SK-N-SH (cell line): ENCODE measurements at regions not wholly inside any gene's neighbourhood (a gene's known extent, or its start where the extent isn't known, plus 50 kb on each side); places are given as distances from the start of the nearest gene placed in this dataset.

Source experiments
- CTCF ChIA-PET: fragments of 300-600, 350-600 bp; formaldehyde crosslinking; extraction: SDS; loops from one replicate; lab custom pipeline; 2021; lab: Yijun Ruan, JAX
- POLR2A ChIA-PET: fragments of 350-600 bp; sonication (Branson Sonifier 250); formaldehyde crosslinking; extraction: SDS; loops from one replicate; lab custom pipeline; 2020; ENCODE audit warnings: antibody characterized with exemption, inconsistent platforms; lab: Yijun Ruan, JAX
- DNase-seq: peaks from one replicate; pipeline ENCODE4 v3.0.0; 2012
- H2AFZ ChIP-seq: fragments of 200-600 bp; sonication (generic); 2 replicates; pipeline ENCODE4 v1.8.1; 2016; ENCODE audit warnings: antibody characterized with exemption, mild to moderate bottlenecking, low read depth
- H3F3A ChIP-seq: fragments of 200-600 bp; sonication (generic); replicated peaks from 2 replicates; pipeline ENCODE3; 2016; ENCODE audit warnings: antibody characterized with exemption, mild to moderate bottlenecking; ENCODE audit not compliant: insufficient read depth
- H3K27ac ChIP-seq, 2 experiments: fragments of 200-500 bp in 1 of 2; fragments of 200-600 bp in 1 of 2; sonication (Bioruptor generic) in 1 of 2; sonication (generic), shearing (Covaris generic) in 1 of 2; 2 replicates each; pipeline versions ENCODE4 v1.5.1 to v1.6.1; 2014 to 2016; ENCODE audit warnings: low read depth in 2 of 2, inconsistent platforms in 1 of 2, low read length in 1 of 2, mild to moderate bottlenecking in 1 of 2, mixed read lengths in 1 of 2
- H3K27me3 ChIP-seq: fragments of 200-600 bp; sonication (generic), shearing (Covaris generic); 2 replicates; pipeline ENCODE4 v1.6.1; 2016; ENCODE audit warnings: mixed run types; ENCODE audit not compliant: insufficient read depth
- H3K36me3 ChIP-seq, 2 experiments: fragments of 200-500 bp in 1 of 2; fragments of 200-600 bp in 1 of 2; sonication (Bioruptor generic) in 1 of 2; sonication (generic) in 1 of 2; replicated peaks in 1 of 2; 2 replicates each; pipeline versions ENCODE3 to v1.5.1; 2014 to 2016; ENCODE audit warnings: low read length in 1 of 2, mild to moderate bottlenecking in 1 of 2; ENCODE audit not compliant: insufficient read depth in 2 of 2, control insufficient read depth in 1 of 2
- H3K4me1 ChIP-seq, 2 experiments: fragments of 200-500 bp in 1 of 2; fragments of 200-600 bp in 1 of 2; sonication (Bioruptor generic) in 1 of 2; sonication (generic), shearing (Covaris generic) in 1 of 2; 2 replicates each; pipeline versions ENCODE4 v1.5.1 to v1.6.1; 2014 to 2016; ENCODE audit warnings: low read depth in 1 of 2, low read length in 1 of 2, mixed run types in 1 of 2; ENCODE audit not compliant: insufficient read depth in 2 of 2, control insufficient read depth in 1 of 2
- H3K4me2 ChIP-seq: fragments of 200-600 bp; sonication (generic), shearing (Covaris generic); 2 replicates; pipeline ENCODE4 v1.6.1; 2017; ENCODE audit warnings: mixed run types
- H3K4me3 ChIP-seq, 2 experiments: fragments of 200-500 bp in 1 of 2; fragments of 200-600 bp in 1 of 2; sonication (Bioruptor generic) in 1 of 2; sonication (generic), shearing (Covaris generic) in 1 of 2; 2 replicates each; pipeline versions ENCODE4 v1.5.1 to v1.8.1; 2014 to 2016; ENCODE audit warnings: low read depth in 2 of 2, inconsistent platforms in 1 of 2, low read length in 1 of 2, mild to moderate bottlenecking in 1 of 2, mixed read lengths in 1 of 2, moderate library complexity in 1 of 2
- H3K79me2 ChIP-seq: fragments of 200-600 bp; sonication (generic); 2 replicates; pipeline ENCODE4 v1.8.1; 2017; ENCODE audit warnings: mild to moderate bottlenecking; ENCODE audit not compliant: insufficient read depth
- H3K9ac ChIP-seq: fragments of 200-600 bp; sonication (generic); 2 replicates; pipeline ENCODE4 v1.6.1; 2017; ENCODE audit warnings: mixed run types
- H3K9me2 ChIP-seq: fragments of 200-600 bp; sonication (generic); 2 replicates; pipeline ENCODE4 v1.6.1; 2017; ENCODE audit warnings: mixed run types
- H3K9me3 ChIP-seq: fragments of 200-600 bp; sonication (generic); 2 replicates; pipeline ENCODE4 v1.6.1; 2017; ENCODE audit warnings: mixed run types, mild to moderate bottlenecking, moderate library complexity
- H4K20me1 ChIP-seq: fragments of 200-600 bp; sonication (generic); 2 replicates; pipeline ENCODE4 v1.6.1; 2017; ENCODE audit warnings: mild to moderate bottlenecking, mixed run types; ENCODE audit not compliant: insufficient read depth
- CTCF ChIP-seq: fragments of 200-600 bp; sonication (generic); IDR thresholded peaks from 2 replicates; pipeline ENCODE4 v1.6.1; 2017; ENCODE audit warnings: antibody characterized with exemption, mild to moderate bottlenecking, moderate library complexity
- ELF1 ChIP-seq: IDR thresholded peaks from 2 replicates; pipeline ENCODE4 v1.4.0; 2012
- FOSL2 ChIP-seq: IDR thresholded peaks from 2 replicates; pipeline ENCODE4 v1.4.0; 2012; ENCODE audit warnings: low read depth, mild to moderate bottlenecking, moderate library complexity, borderline replicate concordance
- FOXM1 ChIP-seq: IDR thresholded peaks from 2 replicates; pipeline ENCODE4 v1.4.0; 2012; ENCODE audit warnings: low read depth, mild to moderate bottlenecking
- RXRA ChIP-seq: IDR thresholded peaks from 2 replicates; pipeline ENCODE4 v1.4.0; 2012; ENCODE audit warnings: low read depth, mild to moderate bottlenecking, borderline replicate concordance
- SMC3 ChIP-seq: IDR thresholded peaks from 2 replicates; pipeline ENCODE4 v1.6.1; 2012; ENCODE audit warnings: low read depth, low read length, improper control_type of control experiment
- TAF1 ChIP-seq: IDR thresholded peaks from 2 replicates; pipeline ENCODE4 v1.6.1; 2012; ENCODE audit warnings: low read depth, mild to moderate bottlenecking, low read length, moderate library complexity, borderline replicate concordance
- ZBTB33 ChIP-seq: IDR thresholded peaks from 2 replicates; pipeline ENCODE4 v1.4.0; 2012; ENCODE audit warnings: low read depth, borderline replicate concordance
- WGBS: methylation state at CpG from one replicate; pipeline ENCODE4 v1.1.6; 2017; ENCODE audit warnings: low lambda C conversion rate; 5-methylcytosine and 5-hydroxymethylcytosine counted together
- small RNA-seq, 7 experiments: library from RNA; depleted of rRNA; stranded (forward); fragments of <200 nt; gene quantifications; one replicate each; pipeline ENCODE3, GENCODE V24; 2012

GRCh38 chr14:21723431-21724045 is 49.9 kb upstream of the OR4E1 start:
- Histone ChIP-seq H3K9ac (no peak overlapping the region), H3K4me1 (peaks cover 0 to 3% of the 10 kb centered on the region in 2 experiments; a peak in 1 of 4 replicates), H4K20me1 (no peaks in the 10 kb centered on the region), H3K27me3 (peaks cover 20% of the 10 kb centered on the region), H3F3A (no peaks in the 10 kb centered on the region), H3K4me3 (0 out of 4 replicates have a peak overlapping the region, but pooled peaks of 1 of the 2 experiments have one; percentile 43), H3K9me2 (no peaks in the 10 kb centered on the region), H2AFZ (no peak overlapping the region; the same call in 1 of the 2 replicates), H3K9me3 (no peaks in the 10 kb centered on the region), H3K36me3 (no peaks in the 10 kb centered on the region), H3K27ac (no peak overlapping the region), H3K4me2 (no peak overlapping the region), H3K79me2 (no peaks in the 10 kb centered on the region)
- POLR2A ChIA-PET, result no interaction called here
- CTCF ChIA-PET, result interaction anchor here (0.6 to 3.1 kb wide), 3 partner anchors 11 to 14 kb away, joined by 4 to 12 read pairs (median 8); no protein-coding TSS in a partner anchor
- WGBS, result 1% methylated on average over 8 of the region's 14 CpGs
- DNase-seq, result peak; percentile 22
- TF ChIP-seq RXRA (no peak), ELF1 (no peak), FOSL2 (no peak), FOXM1 (no peak), SMC3 (no peak), ZBTB33 (no peak), CTCF (peak; percentile 42; the same call in 1 of the 2 replicates), TAF1 (no peak)

Small RNA genes in the stretch of these regions (small RNA-seq; reads per million reads assigned to genes)
- gene AC245505.1, result 0 reads per million in 7 experiments
- gene TRAJ30, result 0 reads per million in 7 experiments
- 0 reads per million in 7 experiments for gene TRAJ31
- 0 reads per million in 7 experiments for gene TRAJ32
- gene TRAJ33, result 0 reads per million in 7 experiments
- gene TRAJ34, result 0 reads per million in 7 experiments
- gene TRAJ35, result 0 reads per million in 7 experiments
- gene TRAJ36, result 0 reads per million in 7 experiments
- 0 reads per million in 7 experiments for gene TRAJ37
- gene TRAJ38, result 0 reads per million in 7 experiments
- gene TRAJ39, result 0 reads per million in 7 experiments
- 0 reads per million in 7 experiments for gene TRAJ40
- gene TRAJ41, result 0 reads per million in 7 experiments
- gene TRAJ42, result 0 reads per million in 7 experiments
- gene TRAJ43, result 0 reads per million in 7 experiments
- 0 reads per million in 7 experiments for gene TRAJ44
- 0 reads per million in 7 experiments for gene TRAJ45
- gene TRAJ46, result 0 reads per million in 7 experiments
- gene TRAJ47, result 0 reads per million in 7 experiments
- 0 reads per million in 7 experiments for gene TRAJ48
- gene TRAJ49, result 0 reads per million in 7 experiments
- 0 reads per million in 7 experiments for gene TRAJ50
- 0 reads per million in 7 experiments for gene TRAJ51
- 0 reads per million in 7 experiments for gene TRAJ52
- 0 reads per million in 7 experiments for gene TRAJ53
- 0 reads per million in 7 experiments for gene TRAJ54
- 0 reads per million in 7 experiments for gene TRAJ55
- 0 reads per million in 7 experiments for gene TRAJ56
- 0 to 2.6 (median 0) reads per million in 7 experiments for gene TRAJ57
- 0 reads per million in 7 experiments for gene TRAJ58
- gene TRAJ59, result 0 reads per million in 7 experiments
- gene TRAJ60, result 0 reads per million in 7 experiments
- gene TRAJ61, result 0 reads per million in 7 experiments
- 0 reads per million in 7 experiments for gene TRAV15
- 0 reads per million in 7 experiments for gene TRDD1
- gene TRDD2, result 0 reads per million in 7 experiments
- 0 reads per million in 7 experiments for gene TRDD3
- gene TRDJ1, result 0 reads per million in 7 experiments
- gene TRDJ2, result 0 reads per million in 7 experiments
- gene TRDJ3, result 0 reads per million in 7 experiments
- gene TRDJ4, result 0 reads per million in 7 experiments
- gene TRDV1, result 0 reads per million in 7 experiments
